Stimulated activated CD4-positive, alpha-beta T cell treated with anti-CD3 and anti-CD28 coated beads, TNF-alpha, amount 100 ng/mL, for 1 hour (primary cell): ENCODE measurements at regions not wholly inside any gene's neighbourhood (a gene's known extent, or its start where the extent isn't known, plus 50 kb on each side); places are given as distances from the start of the nearest gene placed in this dataset.

ENCODE experiments used
- DNase-seq, 3 donors: peaks; one replicate each; pipeline ENCODE4 v3.0.0-alpha.2; 2020; ENCODE audit warnings: low read depth in 3 of 3, low spot score in 1 of 3

GRCh38 chr5:110346893-110347358, 379.5 kb downstream of the TMEM232 start:
- no peak for DNase-seq

GRCh38 chr5:110347781-110348180, 378.7 kb downstream of the TMEM232 start:
- DNase-seq, result no peak

- DNase-seq, result no peak
Observed at GRCh38 chr5:110351430-110351829, 375.0 kb downstream of the TMEM232 start.

- no peak for DNase-seq
Observed at GRCh38 chr5:110354311-110354710, 372.2 kb downstream of the TMEM232 start.

GRCh38 chr5:110354915-110355644, 371.4 kb downstream of the TMEM232 start:
- DNase-seq, result no peak

- DNase-seq, result no peak
Observed at GRCh38 chr5:110356677-110357076, 369.8 kb downstream of the TMEM232 start.

GRCh38 chr5:110359221-110359620, 367.2 kb downstream of the TMEM232 start:
- DNase-seq, result no peak

- DNase-seq, result no peak
Observed at GRCh38 chr5:110361471-110361870, 365.0 kb downstream of the TMEM232 start.

GRCh38 chr5:110362261-110362660, 364.2 kb downstream of the TMEM232 start:
- DNase-seq, result no peak

- DNase-seq, result no peak
Observed at GRCh38 chr5:110366716-110367115, 359.8 kb downstream of the TMEM232 start.
